WTC11 (cell line): ENCODE measurements at regions not wholly inside any gene's neighbourhood (a gene's known extent, or its start where the extent isn't known, plus 50 kb on each side); places are given as distances from the start of the nearest gene placed in this dataset.

Experiments
- ATAC-seq: fragments of 200-7000 bp; cut with Tn5 transposase; 2 replicates; pipeline ENCODE4 v1.10.0; 2021; ENCODE audit warnings: mild to moderate bottlenecking, moderate library complexity
- CTCF ChIA-PET: fragments of 300-600 bp; sonication (Branson Sonifier 250); formaldehyde crosslinking; loops from one replicate; lab custom pipeline; 2021; ENCODE audit warnings: antibody characterized with exemption; lab: Charles Lee
- POLR2A ChIA-PET: fragments of 350-600 bp; sonication (Branson Sonifier 250); formaldehyde crosslinking; loops from one replicate; lab custom pipeline; 2021; ENCODE audit warnings: antibody characterized with exemption; lab: Charles Lee
- DNase-seq: peaks from one replicate; pipeline ENCODE4 v3.0.0; 2021; ENCODE audit warnings: low spot score
- H3K27ac Mint-ChIP-seq: 2 replicates; pipeline ENCODE4 v1.8.0; 2021; ENCODE audit warnings: mixed read lengths
- H3K27me3 Mint-ChIP-seq: 2 replicates; pipeline ENCODE4 v1.8.0; 2021; ENCODE audit warnings: low read depth, mild to moderate bottlenecking, moderate library complexity, mixed read lengths
- H3K36me3 Mint-ChIP-seq: 2 replicates; pipeline ENCODE4 v1.8.0; 2021; ENCODE audit warnings: mixed read lengths
- H3K4me1 Mint-ChIP-seq: 2 replicates; pipeline ENCODE4 v1.8.0; 2022; ENCODE audit warnings: mixed read lengths
- H3K4me3 Mint-ChIP-seq: 2 replicates; pipeline ENCODE4 v1.8.0; 2021; ENCODE audit warnings: mild to moderate bottlenecking, moderate library complexity, mixed read lengths
- H3K9me3 Mint-ChIP-seq: 2 replicates; pipeline ENCODE4 v1.8.0; 2021; ENCODE audit warnings: mixed read lengths
- ATF1 ChIP-seq: sonication (generic); formaldehyde crosslinking; IDR thresholded peaks from 2 replicates; pipeline ENCODE4 v1.8.1; 2023; ENCODE audit warnings: mild to moderate bottlenecking, moderate library complexity, missing genetic modification reagents
- ESRRA ChIP-seq: sonication (generic); formaldehyde crosslinking; IDR thresholded peaks from 2 replicates; pipeline ENCODE4 v1.8.1; 2022; ENCODE audit warnings: mild to moderate bottlenecking, missing genetic modification reagents, borderline replicate concordance
- ETV6 ChIP-seq: sonication (generic); formaldehyde crosslinking; IDR thresholded peaks from 2 replicates; pipeline ENCODE4 v1.8.1; 2022; ENCODE audit warnings: mild to moderate bottlenecking, missing genetic modification reagents
- GRHL2 ChIP-seq: fragments of 250-450 bp; sonication (Bioruptor Pico); IDR thresholded peaks from 2 replicates; pipeline ENCODE4 v1.8.0; 2022; ENCODE audit warnings: mild to moderate bottlenecking, moderate library complexity; ENCODE audit not compliant: insufficient replicate concordance, severe bottlenecking
- HMGA2 ChIP-seq: fragments of 250-450 bp; sonication (Bioruptor Pico); IDR thresholded peaks from 2 replicates; pipeline ENCODE4 v1.4.0; 2021; ENCODE audit warnings: mild to moderate bottlenecking, moderate library complexity
- IRF2 ChIP-seq: sonication (generic); formaldehyde crosslinking; IDR thresholded peaks from 2 replicates; pipeline ENCODE4 v1.8.0; 2022; ENCODE audit warnings: low read depth, missing genetic modification reagents, borderline replicate concordance
- JUN ChIP-seq: sonication (generic); formaldehyde crosslinking; IDR thresholded peaks from 2 replicates; pipeline ENCODE4 v1.8.0; 2023; ENCODE audit warnings: mild to moderate bottlenecking, missing genetic modification reagents
- KAT7 ChIP-seq: sonication (generic); formaldehyde crosslinking; IDR thresholded peaks from 2 replicates; pipeline ENCODE4 v1.8.1; 2023; ENCODE audit warnings: missing genetic modification reagents, mild to moderate bottlenecking, borderline replicate concordance
- MXD4 ChIP-seq: fragments of 250-450 bp; sonication (Bioruptor Pico); IDR thresholded peaks from 2 replicates; pipeline ENCODE4 v1.8.0; 2021; ENCODE audit warnings: mild to moderate bottlenecking, moderate library complexity, borderline replicate concordance
- NFATC4 ChIP-seq: fragments of 250-450 bp; sonication (Bioruptor Pico); IDR thresholded peaks from 2 replicates; pipeline ENCODE4 v1.9.0; 2021; ENCODE audit warnings: mild to moderate bottlenecking
- NFYB ChIP-seq: sonication (generic); formaldehyde crosslinking; conservative IDR thresholded peaks from 2 replicates; pipeline ENCODE4 v1.8.0; 2022; ENCODE audit warnings: low read depth, missing genetic modification reagents
- NR3C1 ChIP-seq: sonication (generic); formaldehyde crosslinking; conservative IDR thresholded peaks from 2 replicates; pipeline ENCODE4 v1.8.1; 2023; ENCODE audit warnings: low read depth, mild to moderate bottlenecking, missing genetic modification reagents
- OVOL2 ChIP-seq: fragments of 250-450 bp; sonication (Bioruptor Pico); IDR thresholded peaks from 2 replicates; pipeline ENCODE4 v1.9.0; 2021; ENCODE audit warnings: mild to moderate bottlenecking, borderline replicate concordance
- SOX15 ChIP-seq: fragments of 250-450 bp; sonication (Bioruptor Pico); IDR thresholded peaks from 2 replicates; pipeline ENCODE4 v1.9.0; 2021; ENCODE audit warnings: mild to moderate bottlenecking
- SP1 ChIP-seq: sonication (generic); formaldehyde crosslinking; conservative IDR thresholded peaks from 2 replicates; pipeline ENCODE4 v1.8.1; 2022; ENCODE audit warnings: missing genetic modification reagents
- TEAD1 ChIP-seq: sonication (generic); formaldehyde crosslinking; IDR thresholded peaks from 2 replicates; pipeline ENCODE4 v1.8.0; 2022; ENCODE audit warnings: mild to moderate bottlenecking, missing genetic modification reagents
- ZNF396 ChIP-seq: fragments of 250-450 bp; sonication (Bioruptor Pico); IDR thresholded peaks from 2 replicates; pipeline ENCODE4 v1.8.0; 2021; ENCODE audit warnings: mild to moderate bottlenecking, moderate library complexity, borderline replicate concordance
- ZNF416 ChIP-seq: fragments of 250-450 bp; sonication (Bioruptor Pico); IDR thresholded peaks from 2 replicates; pipeline ENCODE4 v1.9.0; 2021; ENCODE audit warnings: mild to moderate bottlenecking, inconsistent platforms
- TF ChIP-seq, protein P1 (sequence below): fragments of 250-450 bp; sonication (Bioruptor Pico); IDR thresholded peaks from 2 replicates; pipeline ENCODE4 v1.9.0; 2021; ENCODE audit warnings: mild to moderate bottlenecking
- TF ChIP-seq, protein P2 (sequence below): sonication (generic); formaldehyde crosslinking; IDR thresholded peaks from 2 replicates; pipeline ENCODE4 v1.8.1; 2022; ENCODE audit warnings: missing genetic modification reagents, borderline replicate concordance
- TF ChIP-seq, protein P3 (sequence below): sonication (generic); formaldehyde crosslinking; IDR thresholded peaks from 2 replicates; pipeline ENCODE4 v1.8.0; 2022; ENCODE audit warnings: mild to moderate bottlenecking, missing genetic modification reagents
- TF ChIP-seq, protein P4 (sequence below): sonication (generic); formaldehyde crosslinking; IDR thresholded peaks from 2 replicates; pipeline ENCODE4 v1.8.1; 2023; ENCODE audit warnings: mild to moderate bottlenecking, missing genetic modification reagents
- TF ChIP-seq, protein P5 (sequence below): sonication (generic); formaldehyde crosslinking; conservative IDR thresholded peaks from 2 replicates; pipeline ENCODE4 v1.8.1; 2022; ENCODE audit warnings: mild to moderate bottlenecking, missing genetic modification reagents
- TF ChIP-seq, protein P6 (sequence below): fragments of 250-450 bp; sonication (Bioruptor Pico); IDR thresholded peaks from 2 replicates; pipeline ENCODE4 v2.1.2; 2022; ENCODE audit warnings: mild to moderate bottlenecking, moderate library complexity
- TF ChIP-seq, protein P7 (sequence below): sonication (generic); formaldehyde crosslinking; IDR thresholded peaks from 2 replicates; pipeline ENCODE4 v1.8.0; 2022; ENCODE audit warnings: mild to moderate bottlenecking, missing genetic modification reagents
- TF ChIP-seq, protein P8 (sequence below): sonication (generic); formaldehyde crosslinking; IDR thresholded peaks from 2 replicates; pipeline ENCODE4 v1.8.1; 2022; ENCODE audit warnings: low read depth, mild to moderate bottlenecking, moderate library complexity, missing genetic modification reagents, borderline replicate concordance
- TF ChIP-seq, protein P9 (sequence below): sonication (generic); formaldehyde crosslinking; IDR thresholded peaks from 2 replicates; pipeline ENCODE4 v1.8.0; 2022; ENCODE audit warnings: mild to moderate bottlenecking, missing genetic modification reagents

DNA sequence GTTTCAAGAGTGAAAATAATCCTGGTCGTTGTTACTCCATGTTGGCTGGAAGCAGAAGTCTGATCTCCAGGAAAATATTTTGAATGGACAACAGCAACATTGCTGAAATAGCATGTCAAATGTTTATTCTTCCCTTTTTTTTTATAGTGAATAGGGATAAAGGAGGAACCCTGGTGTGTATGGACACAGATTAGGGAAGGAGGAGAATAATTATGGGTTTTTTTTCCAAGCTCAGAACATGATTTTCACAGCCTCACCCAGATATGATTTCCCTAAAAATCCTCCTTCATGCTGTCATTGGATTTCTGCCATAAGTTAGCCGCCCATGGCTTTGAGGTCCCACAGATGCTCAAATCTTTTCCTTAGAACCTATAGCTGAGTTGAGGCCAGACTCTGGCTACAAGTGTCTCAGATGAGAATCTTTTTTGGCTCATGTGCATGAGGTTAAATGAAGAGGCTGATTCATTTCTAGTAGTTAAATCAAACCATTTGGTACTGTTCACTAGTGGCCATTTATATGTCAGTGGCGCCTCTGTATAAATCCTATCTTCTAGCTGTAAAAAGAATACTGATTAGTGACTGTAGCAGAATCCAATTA, 65.5 kb upstream of the LIFR start:
- Mint-ChIP-seq H3K27ac (no peak overlapping the region), H3K36me3 (peaks cover 11% of the 10 kb centered on the region), H3K4me3 (no peak overlapping the region), H3K27me3 (no peaks in the 10 kb centered on the region), H3K9me3 (peaks cover 38% of the 10 kb centered on the region), H3K4me1 (no peaks in the 10 kb centered on the region)
- DNase-seq (no peak), ATAC-seq (no peak)
- no peak for TF ChIP-seq NFATC4 (CRISPR knock-in tag)
- TF ChIP-seq MXD4 = no peak
- no peak for TF ChIP-seq OVOL2 (CRISPR knock-in tag)
- TF ChIP-seq, protein P1, sequence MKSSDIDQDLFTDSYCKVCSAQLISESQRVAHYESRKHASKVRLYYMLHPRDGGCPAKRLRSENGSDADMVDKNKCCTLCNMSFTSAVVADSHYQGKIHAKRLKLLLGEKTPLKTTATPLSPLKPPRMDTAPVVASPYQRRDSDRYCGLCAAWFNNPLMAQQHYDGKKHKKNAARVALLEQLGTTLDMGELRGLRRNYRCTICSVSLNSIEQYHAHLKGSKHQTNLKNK (CRISPR knock-in tag) = no peak
- TF ChIP-seq, protein P2, sequence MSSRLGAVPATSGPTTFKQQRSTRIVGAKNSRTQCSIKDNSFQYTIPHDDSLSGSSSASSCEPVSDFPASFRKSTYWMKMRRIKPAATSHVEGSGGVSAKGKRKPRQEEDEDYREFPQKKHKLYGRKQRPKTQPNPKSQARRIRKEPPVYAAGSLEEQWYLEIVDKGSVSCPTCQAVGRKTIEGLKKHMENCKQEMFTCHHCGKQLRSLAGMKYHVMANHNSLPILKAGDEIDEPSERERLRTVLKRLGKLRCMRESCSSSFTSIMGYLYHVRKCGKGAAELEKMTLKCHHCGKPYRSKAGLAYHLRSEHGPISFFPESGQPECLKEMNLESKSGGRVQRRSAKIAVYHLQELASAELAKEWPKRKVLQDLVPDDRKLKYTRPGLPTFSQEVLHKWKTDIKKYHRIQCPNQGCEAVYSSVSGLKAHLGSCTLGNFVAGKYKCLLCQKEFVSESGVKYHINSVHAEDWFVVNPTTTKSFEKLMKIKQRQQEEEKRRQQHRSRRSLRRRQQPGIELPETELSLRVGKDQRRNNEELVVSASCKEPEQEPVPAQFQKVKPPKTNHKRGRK (CRISPR knock-in tag) = no peak
- TF ChIP-seq SP1 (CRISPR knock-in tag) = no peak
- no peak for TF ChIP-seq NR3C1 (CRISPR knock-in tag)
- no peak for TF ChIP-seq HMGA2 (CRISPR knock-in tag)
- TF ChIP-seq, protein P3, sequence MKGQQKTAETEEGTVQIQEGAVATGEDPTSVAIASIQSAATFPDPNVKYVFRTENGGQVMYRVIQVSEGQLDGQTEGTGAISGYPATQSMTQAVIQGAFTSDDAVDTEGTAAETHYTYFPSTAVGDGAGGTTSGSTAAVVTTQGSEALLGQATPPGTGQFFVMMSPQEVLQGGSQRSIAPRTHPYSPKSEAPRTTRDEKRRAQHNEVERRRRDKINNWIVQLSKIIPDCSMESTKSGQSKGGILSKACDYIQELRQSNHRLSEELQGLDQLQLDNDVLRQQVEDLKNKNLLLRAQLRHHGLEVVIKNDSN = no peak
- TF ChIP-seq GRHL2 (CRISPR knock-in tag) = no peak
- TF ChIP-seq ETV6 (CRISPR knock-in tag) = no peak
- TF ChIP-seq, protein P4, sequence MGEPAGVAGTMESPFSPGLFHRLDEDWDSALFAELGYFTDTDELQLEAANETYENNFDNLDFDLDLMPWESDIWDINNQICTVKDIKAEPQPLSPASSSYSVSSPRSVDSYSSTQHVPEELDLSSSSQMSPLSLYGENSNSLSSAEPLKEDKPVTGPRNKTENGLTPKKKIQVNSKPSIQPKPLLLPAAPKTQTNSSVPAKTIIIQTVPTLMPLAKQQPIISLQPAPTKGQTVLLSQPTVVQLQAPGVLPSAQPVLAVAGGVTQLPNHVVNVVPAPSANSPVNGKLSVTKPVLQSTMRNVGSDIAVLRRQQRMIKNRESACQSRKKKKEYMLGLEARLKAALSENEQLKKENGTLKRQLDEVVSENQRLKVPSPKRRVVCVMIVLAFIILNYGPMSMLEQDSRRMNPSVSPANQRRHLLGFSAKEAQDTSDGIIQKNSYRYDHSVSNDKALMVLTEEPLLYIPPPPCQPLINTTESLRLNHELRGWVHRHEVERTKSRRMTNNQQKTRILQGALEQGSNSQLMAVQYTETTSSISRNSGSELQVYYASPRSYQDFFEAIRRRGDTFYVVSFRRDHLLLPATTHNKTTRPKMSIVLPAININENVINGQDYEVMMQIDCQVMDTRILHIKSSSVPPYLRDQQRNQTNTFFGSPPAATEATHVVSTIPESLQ (CRISPR knock-in tag) = no peak
- no peak for TF ChIP-seq ZNF416 (CRISPR knock-in tag)
- no peak for TF ChIP-seq IRF2 (CRISPR knock-in tag)
- TF ChIP-seq, protein P5, sequence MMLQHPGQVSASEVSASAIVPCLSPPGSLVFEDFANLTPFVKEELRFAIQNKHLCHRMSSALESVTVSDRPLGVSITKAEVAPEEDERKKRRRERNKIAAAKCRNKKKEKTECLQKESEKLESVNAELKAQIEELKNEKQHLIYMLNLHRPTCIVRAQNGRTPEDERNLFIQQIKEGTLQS (CRISPR knock-in tag) = no peak
- TF ChIP-seq ZNF396 (CRISPR knock-in tag) = no peak
- TF ChIP-seq SOX15 = no peak
- no peak for TF ChIP-seq NFYB (CRISPR knock-in tag)
- TF ChIP-seq, protein P6, sequence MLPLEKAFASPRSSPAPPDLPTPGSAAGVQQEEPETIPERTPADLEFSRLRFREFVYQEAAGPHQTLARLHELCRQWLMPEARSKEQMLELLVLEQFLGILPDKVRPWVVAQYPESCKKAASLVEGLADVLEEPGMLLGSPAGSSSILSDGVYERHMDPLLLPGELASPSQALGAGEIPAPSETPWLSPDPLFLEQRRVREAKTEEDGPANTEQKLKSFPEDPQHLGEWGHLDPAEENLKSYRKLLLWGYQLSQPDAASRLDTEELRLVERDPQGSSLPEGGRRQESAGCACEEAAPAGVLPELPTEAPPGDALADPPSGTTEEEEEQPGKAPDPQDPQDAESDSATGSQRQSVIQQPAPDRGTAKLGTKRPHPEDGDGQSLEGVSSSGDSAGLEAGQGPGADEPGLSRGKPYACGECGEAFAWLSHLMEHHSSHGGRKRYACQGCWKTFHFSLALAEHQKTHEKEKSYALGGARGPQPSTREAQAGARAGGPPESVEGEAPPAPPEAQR (CRISPR knock-in tag) = no peak
- ChIA-PET POLR2A (no interaction called here), CTCF (no interaction called here)

DNA sequence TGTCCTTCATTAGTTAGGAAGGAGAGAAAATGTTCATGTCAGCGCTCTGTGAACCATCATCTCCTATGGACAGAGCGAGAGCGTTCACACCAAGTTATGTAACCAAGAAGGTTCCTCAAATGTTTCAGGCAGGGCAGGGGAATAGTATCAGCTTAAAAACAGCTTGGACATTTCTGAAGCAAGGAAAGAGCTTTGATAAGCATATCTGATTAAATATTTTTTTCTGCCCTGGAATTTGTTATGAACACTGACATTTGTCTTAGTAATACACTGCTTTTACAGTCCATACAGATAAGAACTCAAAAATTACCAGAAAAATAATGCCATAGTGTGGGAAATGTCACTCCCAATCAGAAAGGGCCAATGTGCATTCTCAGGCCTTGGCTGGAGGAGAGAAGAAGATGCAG, 66.3 kb upstream of the LIFR start:
- ChIA-PET CTCF (no interaction called here), POLR2A (no interaction called here)
- H3K9me3 Mint-ChIP-seq = peaks cover 34% of the 10 kb centered on the region
- no peaks in the 10 kb centered on the region for H3K4me1 Mint-ChIP-seq
- DNase-seq = no peak
- no peak overlapping the region for H3K4me3 Mint-ChIP-seq
- H3K36me3 Mint-ChIP-seq = peaks cover 11% of the 10 kb centered on the region
- no peak for ATAC-seq
- H3K27me3 Mint-ChIP-seq = no peaks in the 10 kb centered on the region
- no peak overlapping the region for H3K27ac Mint-ChIP-seq
- TF ChIP-seq KAT7 (CRISPR knock-in tag) = no peak
- no peak for TF ChIP-seq ESRRA (CRISPR knock-in tag)
- TF ChIP-seq ATF1 (CRISPR knock-in tag) = no peak
- TF ChIP-seq, protein P7, sequence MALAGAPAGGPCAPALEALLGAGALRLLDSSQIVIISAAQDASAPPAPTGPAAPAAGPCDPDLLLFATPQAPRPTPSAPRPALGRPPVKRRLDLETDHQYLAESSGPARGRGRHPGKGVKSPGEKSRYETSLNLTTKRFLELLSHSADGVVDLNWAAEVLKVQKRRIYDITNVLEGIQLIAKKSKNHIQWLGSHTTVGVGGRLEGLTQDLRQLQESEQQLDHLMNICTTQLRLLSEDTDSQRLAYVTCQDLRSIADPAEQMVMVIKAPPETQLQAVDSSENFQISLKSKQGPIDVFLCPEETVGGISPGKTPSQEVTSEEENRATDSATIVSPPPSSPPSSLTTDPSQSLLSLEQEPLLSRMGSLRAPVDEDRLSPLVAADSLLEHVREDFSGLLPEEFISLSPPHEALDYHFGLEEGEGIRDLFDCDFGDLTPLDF (CRISPR knock-in tag) = no peak
- no peak for TF ChIP-seq JUN
- TF ChIP-seq TEAD1 (CRISPR knock-in tag) = no peak
- TF ChIP-seq, protein P8, sequence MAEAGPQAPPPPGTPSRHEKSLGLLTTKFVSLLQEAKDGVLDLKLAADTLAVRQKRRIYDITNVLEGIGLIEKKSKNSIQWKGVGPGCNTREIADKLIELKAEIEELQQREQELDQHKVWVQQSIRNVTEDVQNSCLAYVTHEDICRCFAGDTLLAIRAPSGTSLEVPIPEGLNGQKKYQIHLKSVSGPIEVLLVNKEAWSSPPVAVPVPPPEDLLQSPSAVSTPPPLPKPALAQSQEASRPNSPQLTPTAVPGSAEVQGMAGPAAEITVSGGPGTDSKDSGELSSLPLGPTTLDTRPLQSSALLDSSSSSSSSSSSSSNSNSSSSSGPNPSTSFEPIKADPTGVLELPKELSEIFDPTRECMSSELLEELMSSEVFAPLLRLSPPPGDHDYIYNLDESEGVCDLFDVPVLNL (CRISPR knock-in tag) = no peak
- TF ChIP-seq, protein P9, sequence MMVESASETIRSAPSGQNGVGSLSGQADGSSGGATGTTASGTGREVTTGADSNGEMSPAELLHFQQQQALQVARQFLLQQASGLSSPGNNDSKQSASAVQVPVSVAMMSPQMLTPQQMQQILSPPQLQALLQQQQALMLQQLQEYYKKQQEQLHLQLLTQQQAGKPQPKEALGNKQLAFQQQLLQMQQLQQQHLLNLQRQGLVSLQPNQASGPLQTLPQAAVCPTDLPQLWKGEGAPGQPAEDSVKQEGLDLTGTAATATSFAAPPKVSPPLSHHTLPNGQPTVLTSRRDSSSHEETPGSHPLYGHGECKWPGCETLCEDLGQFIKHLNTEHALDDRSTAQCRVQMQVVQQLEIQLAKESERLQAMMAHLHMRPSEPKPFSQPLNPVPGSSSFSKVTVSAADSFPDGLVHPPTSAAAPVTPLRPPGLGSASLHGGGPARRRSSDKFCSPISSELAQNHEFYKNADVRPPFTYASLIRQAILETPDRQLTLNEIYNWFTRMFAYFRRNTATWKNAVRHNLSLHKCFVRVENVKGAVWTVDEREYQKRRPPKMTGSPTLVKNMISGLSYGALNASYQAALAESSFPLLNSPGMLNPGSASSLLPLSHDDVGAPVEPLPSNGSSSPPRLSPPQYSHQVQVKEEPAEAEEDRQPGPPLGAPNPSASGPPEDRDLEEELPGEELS (CRISPR knock-in tag) = no peak
